HEK293 (cell line): ENCODE measurements at regions not wholly inside any gene's neighbourhood (a gene's known extent, or its start where the extent isn't known, plus 50 kb on each side); places are given as distances from the start of the nearest gene placed in this dataset.

Source experiments
- REPIN1 ChIP-seq: fragments of 450-650 bp; formaldehyde crosslinking; IDR thresholded peaks from 2 replicates; pipeline ENCODE4 v1.5.1; 2017; ENCODE audit warnings: missing biosample characterization, missing genetic modification characterization, low read depth
- SCRT2 ChIP-seq: fragments of 450-650 bp; formaldehyde crosslinking; IDR thresholded peaks from 2 replicates; pipeline ENCODE4 v1.5.1; 2016; ENCODE audit warnings: missing biosample characterization, missing genetic modification characterization
- YY1 ChIP-seq: fragments of 450-650 bp; formaldehyde crosslinking; IDR thresholded peaks from 2 replicates; pipeline ENCODE4 v1.5.1; 2018; ENCODE audit warnings: missing biosample characterization, missing genetic modification characterization
- ZNF221 ChIP-seq: fragments of 450-650 bp; formaldehyde crosslinking; IDR thresholded peaks from 2 replicates; pipeline ENCODE4 v1.5.1; 2017; ENCODE audit warnings: missing biosample characterization, missing genetic modification characterization, borderline replicate concordance
- ZNF394 ChIP-seq: fragments of 450-650 bp; formaldehyde crosslinking; IDR thresholded peaks from 2 replicates; pipeline ENCODE4 v1.5.1; 2016; ENCODE audit warnings: missing biosample characterization, missing genetic modification characterization, mild to moderate bottlenecking, moderate library complexity, borderline replicate concordance
- TF ChIP-seq, protein P1 (sequence below): fragments of 450-650 bp; formaldehyde crosslinking; IDR thresholded peaks from 2 replicates; pipeline ENCODE4 v1.5.1; 2017; ENCODE audit warnings: missing biosample characterization, missing genetic modification characterization
- TF ChIP-seq, protein P2 (sequence below): fragments of 450-650 bp; formaldehyde crosslinking; IDR thresholded peaks from 2 replicates; pipeline ENCODE4 v1.5.1; 2016; ENCODE audit warnings: missing biosample characterization, missing genetic modification characterization

DNA sequence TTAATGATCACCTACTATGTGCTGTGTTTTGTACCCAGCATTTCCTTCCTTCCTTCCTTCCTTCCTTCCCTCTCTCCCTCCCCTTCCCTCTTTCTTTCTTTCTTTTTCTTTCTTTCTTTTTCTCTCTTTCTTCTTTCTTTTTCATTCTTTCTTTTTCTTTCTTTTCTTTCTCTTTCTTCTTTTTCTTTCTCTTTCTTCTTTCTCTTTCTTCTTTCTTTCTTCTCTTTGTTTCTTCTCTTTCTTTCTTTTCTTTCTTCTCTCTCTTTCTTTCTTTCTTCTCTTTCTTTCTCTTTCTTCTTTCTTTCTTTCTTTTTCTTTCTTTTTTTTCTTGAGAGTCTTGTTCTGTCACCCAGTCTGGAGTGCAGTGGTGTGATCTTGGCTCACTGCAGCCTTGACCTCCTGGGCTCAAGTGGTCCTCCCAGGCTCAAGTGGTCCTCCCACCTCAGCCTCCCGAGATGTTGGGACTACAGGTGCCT, 165.7 kb upstream of the MVB12B start:
- TF ChIP-seq REPIN1 (tag by site-specific recombination) (no peak), ZNF394 (no peak), YY1 (tag by site-specific recombination) (no peak), SCRT2 (tag by site-specific recombination) (no peak), ZNF221 (no peak)
- TF ChIP-seq, protein P1, sequence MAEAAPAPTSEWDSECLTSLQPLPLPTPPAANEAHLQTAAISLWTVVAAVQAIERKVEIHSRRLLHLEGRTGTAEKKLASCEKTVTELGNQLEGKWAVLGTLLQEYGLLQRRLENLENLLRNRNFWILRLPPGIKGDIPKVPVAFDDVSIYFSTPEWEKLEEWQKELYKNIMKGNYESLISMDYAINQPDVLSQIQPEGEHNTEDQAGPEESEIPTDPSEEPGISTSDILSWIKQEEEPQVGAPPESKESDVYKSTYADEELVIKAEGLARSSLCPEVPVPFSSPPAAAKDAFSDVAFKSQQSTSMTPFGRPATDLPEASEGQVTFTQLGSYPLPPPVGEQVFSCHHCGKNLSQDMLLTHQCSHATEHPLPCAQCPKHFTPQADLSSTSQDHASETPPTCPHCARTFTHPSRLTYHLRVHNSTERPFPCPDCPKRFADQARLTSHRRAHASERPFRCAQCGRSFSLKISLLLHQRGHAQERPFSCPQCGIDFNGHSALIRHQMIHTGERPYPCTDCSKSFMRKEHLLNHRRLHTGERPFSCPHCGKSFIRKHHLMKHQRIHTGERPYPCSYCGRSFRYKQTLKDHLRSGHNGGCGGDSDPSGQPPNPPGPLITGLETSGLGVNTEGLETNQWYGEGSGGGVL (tag by site-specific recombination): no peak
- TF ChIP-seq, protein P2, sequence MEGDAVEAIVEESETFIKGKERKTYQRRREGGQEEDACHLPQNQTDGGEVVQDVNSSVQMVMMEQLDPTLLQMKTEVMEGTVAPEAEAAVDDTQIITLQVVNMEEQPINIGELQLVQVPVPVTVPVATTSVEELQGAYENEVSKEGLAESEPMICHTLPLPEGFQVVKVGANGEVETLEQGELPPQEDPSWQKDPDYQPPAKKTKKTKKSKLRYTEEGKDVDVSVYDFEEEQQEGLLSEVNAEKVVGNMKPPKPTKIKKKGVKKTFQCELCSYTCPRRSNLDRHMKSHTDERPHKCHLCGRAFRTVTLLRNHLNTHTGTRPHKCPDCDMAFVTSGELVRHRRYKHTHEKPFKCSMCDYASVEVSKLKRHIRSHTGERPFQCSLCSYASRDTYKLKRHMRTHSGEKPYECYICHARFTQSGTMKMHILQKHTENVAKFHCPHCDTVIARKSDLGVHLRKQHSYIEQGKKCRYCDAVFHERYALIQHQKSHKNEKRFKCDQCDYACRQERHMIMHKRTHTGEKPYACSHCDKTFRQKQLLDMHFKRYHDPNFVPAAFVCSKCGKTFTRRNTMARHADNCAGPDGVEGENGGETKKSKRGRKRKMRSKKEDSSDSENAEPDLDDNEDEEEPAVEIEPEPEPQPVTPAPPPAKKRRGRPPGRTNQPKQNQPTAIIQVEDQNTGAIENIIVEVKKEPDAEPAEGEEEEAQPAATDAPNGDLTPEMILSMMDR (tag by site-specific recombination): no peak
